ENCODE measurements at regions not wholly inside any gene's neighbourhood (a gene's known extent, or its start where the extent isn't known, plus 50 kb on each side); places are given as distances from the start of the nearest gene placed in this dataset.
"Not testable (repeated sequence)": the region's sequence is repeated elsewhere in the genome, so short reads cannot be mapped to it uniquely, and the experiment has no call there.

DNA sequence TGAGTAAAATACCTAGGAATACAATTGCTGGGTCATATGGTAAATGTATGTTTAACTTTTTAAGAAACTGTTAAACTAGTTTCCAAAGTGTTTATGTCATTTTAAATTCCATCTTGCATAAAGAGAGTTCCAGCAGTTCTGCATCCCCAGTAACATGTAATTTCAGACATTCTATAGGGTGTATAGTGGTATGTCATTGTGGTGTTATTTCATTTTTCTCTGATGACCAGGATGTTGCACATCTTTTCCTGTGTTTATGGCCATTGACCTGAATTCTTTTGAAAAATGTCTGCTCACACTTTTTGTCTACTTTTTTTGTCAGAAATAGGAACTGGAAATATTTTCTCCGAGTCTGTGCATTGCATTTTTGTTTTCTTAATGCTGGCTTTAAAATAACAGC, 128.9 kb downstream of the TMEM200A start:
- DNase-seq, result no peak

GRCh38 chr6:130500693-130501092, 134.9 kb downstream of the TMEM200A start:
- DNase-seq, result no peak

- DNase-seq, result no peak
Measured at GRCh38 chr6:130503146-130503545, 137.3 kb downstream of the TMEM200A start.

GRCh38 chr6:130505808-130506598, 140.2 kb downstream of the TMEM200A start:
- no peak for DNase-seq

DNA sequence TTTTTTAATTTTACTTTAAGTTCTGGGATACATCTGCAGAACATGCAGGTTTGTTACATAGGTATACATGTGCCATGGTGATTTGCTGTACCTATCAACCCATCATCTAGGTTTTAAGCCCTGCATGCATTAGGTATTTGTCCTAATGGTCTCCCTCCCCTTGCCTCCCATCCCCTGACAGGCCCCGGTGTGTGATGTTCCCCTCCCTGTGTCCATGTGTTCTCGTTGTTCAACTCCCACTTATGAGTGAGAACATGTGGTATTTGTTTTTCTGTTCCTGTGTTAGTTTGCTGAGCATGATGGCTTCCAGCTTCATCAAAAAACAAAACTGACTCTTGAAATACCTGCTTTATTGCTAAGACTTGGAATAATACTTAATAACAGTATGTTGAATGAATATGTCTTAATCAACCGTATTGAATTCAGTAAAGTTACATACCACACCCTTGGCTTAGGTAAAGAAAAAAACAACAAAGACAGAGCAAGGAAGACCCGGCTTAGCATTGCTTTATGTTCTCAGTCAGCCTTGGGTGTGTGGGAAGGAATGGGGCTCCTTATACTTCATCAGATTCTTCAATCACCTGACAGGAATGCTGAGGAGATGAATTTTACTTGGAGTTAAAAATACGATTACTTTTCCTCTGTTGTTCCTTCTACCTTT, 141.3 kb downstream of the TMEM200A start:
- not testable (repeated sequence) for DNase-seq

DNA sequence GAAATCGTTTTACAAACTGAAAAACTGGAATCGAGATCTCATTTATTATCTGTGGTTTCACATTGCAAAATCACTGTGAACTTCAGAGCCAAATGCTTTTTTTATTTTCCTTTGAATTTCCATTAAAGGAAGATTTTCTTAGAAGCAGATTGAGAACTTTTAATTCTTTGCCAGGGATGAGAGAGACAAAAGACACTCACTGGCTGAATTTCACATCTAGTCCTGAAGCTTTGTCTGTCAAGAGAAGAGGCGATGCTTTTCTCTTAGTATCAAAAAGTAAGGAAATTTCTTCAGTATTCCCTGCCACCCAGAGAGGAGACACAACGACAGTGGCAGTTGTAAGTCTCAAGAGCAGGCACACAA, 141.8 kb downstream of the TMEM200A start:
- no peak for DNase-seq

DNA sequence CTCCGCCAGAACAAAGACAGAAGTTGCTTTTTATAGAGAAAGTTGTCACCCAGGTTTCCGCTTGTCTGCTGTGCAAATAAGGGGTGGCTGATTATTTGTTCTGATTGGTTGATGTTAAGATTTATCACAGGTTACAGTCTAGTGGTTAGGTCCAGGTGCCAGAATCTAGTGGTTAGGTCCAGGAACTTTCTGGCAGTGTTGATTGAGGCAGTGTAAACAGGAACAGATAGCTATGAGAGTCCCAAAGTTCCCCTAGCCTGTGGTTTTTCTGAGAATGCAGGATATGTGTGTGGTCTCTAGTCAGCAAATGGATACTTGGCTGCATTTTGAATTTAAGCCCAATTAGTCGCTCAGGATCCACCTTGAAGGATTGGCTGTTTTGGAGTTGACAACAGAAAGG, 148.0 kb downstream of the TMEM200A start:
- no peak for DNase-seq

DNA sequence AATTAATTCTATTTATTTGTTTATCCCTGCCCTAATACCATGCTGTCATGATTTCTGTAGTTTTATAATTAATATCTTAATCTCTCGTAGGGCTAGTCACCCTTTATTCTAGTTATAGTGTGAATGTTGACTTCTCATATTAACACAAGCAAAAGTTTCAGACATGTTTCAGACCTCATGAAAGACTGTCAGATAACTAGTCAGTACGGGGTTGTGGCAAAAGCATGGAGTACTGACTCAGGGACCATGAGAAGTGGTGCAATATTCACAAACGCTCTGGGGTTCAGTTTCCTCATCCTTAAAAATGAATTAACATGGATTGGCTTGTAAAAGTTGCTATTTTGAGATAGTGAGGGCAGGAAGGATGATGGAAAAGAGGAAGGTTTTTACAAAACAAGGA, 148.9 kb downstream of the TMEM200A start:
- no peak for DNase-seq

GRCh38 chr6:130515306-130515705, 149.5 kb downstream of the TMEM200A start:
- DNase-seq, result no peak

DNA sequence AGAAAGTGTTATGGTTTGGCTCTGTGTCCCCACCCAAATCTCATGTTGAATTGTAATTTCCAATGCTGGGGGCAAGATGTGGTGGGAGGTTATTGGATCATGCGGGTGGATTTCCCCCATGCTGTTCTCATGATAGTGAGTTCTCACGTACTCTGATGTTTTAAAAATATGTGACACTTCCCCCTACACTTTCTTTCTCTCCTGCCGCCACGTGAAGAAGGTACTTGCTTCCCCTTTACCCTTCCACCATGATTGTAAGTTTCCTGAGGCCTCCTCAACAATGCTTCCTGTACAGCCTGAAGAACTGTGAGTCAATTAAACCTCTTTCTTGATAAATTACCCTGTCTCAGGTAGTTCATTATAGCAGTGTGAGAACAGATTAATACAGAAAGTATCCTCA, 150.8 kb downstream of the TMEM200A start:
- no peak for DNase-seq

DNA sequence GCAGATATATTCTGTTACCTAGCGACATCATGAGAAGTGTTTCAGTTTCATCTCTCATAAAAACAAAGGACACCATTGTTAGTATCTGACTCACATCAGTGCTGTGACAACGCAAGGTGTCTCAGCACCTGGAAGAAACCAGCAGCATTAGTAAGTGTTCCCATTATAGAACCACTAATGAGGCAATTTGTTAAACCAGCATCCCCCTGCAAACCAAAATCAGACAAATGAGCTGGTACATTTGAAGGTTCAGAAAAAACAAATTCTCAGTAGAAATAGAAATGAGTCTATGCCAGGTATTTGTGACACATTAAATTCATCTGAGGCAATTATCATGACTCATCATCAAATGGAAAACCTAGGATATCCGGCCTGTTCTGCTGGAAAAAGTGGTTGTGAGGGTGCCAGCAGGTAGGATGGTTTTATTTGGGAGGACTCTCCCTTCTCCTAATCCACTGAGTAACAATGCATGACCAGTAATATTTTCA, 151.7 kb downstream of the TMEM200A start:
- DNase-seq, result no peak

- no peak for DNase-seq
Measured at GRCh38 chr6:130518588-130518987, 152.8 kb downstream of the TMEM200A start.

DNA sequence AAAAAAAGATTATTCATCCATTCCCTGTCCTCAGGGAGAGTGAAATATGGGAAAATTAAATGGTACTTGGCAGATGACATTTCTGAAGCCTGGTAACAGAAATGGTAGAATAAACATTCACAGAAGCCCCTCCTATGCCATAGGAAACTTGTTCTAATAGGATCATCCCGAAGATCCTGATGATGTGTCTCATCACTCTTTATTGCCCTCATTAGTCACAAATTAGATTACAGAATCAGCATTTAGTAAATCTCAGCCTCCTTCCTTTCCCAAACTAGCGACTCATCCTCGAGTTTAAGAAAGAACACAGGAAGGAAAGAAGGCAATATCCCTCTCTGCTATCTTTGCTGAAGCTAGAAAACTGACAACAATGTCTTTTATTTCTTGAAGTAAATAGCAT, 154.4 kb downstream of the TMEM200A start:
- DNase-seq, result no peak

DNA sequence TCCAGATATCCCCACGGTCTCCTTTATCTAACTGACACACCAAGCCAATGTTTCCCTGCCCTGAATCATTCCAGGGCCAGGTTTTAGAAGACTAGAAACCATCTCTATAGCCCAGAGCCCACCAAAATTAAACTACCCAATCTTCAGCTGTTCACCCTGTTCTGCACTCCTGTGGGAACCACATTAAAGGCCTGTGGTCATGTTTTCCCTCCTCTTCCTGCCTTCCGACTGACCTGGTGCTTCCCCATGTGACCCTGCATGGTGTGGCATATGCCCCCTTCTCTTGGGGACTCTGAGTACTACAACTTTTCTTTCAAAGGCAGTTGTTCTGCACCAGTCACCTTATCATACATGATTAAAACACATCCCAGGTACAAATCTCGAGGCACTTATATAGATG, 155.0 kb downstream of the TMEM200A start:
- no peak for DNase-seq

GRCh38 chr6:130524552-130524951, 158.7 kb downstream of the TMEM200A start:
- no peak for DNase-seq

DNA sequence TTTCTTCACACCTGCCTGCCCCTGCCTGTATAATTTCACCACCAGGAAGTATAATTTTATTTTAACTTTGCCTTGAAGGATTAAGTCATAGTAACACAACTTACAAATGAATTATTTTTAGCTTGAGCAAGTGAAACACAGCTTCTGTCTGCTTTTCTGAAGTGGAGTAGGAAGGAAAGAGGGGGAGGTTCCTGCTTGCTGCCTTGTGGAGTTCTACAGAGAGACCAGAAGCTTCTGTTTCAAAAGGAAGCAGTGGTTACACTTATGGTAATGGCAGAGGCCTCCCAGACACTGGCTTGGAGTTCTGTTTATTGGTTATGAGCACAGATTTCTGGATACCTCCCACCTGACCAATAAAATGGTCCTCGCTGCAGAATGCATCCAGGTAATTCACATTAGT, 159.6 kb downstream of the TMEM200A start:
- DNase-seq, result no peak

- no peak for DNase-seq
Measured at GRCh38 chr6:130526466-130526865, 160.6 kb downstream of the TMEM200A start.

GRCh38 chr6:130527173-130527572, 161.4 kb downstream of the TMEM200A start:
- DNase-seq, result no peak

DNA sequence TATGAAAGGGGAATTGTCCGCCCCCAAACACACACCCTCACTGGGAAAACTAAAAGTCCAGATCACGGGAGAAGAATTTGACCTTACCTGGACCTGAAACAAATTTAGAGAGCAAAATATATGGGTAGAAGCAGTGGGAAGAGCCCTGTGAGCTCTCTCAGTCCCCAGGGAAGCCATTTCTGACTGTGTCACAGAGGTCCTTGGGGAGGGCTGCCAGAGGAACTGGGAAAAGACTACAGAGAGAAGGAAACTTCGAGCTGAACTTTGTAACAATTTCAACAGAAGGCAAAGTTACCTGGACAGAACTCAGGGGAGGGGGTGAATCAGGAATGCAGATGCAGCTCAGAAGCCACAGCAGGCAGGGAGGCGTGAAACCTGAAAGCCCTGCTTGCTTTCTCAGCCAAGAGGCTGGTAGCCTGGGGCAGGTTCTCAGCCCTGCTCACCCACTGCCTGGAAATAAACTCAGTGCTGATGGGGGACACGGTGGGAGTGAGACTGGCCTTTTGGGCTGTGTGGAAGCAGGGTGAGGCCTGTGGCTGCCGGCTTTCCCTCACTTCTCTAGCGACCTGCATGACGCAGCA, 163.8 kb downstream of the TMEM200A start:
- DNase-seq, result no peak

- no peak for DNase-seq
Measured at GRCh38 chr6:130534627-130535026, 168.8 kb downstream of the TMEM200A start.

DNA sequence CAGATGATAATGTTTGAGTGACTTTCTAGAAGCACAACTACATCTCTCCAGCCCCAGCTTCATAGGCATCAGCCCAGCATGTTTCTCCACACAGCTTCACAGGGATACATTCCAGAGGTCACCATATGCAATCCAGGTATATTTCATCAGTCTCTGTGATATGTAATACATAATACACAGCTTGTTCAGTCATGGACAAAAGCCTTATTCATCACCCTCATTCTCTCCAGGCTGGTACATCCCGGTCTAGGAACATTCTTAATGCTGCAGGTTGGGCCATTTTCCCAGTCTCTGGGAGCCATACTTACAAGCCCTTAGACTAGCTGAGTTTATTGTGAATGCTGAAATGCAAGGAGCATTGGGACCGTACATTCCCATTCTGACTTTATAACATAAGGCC, 169.4 kb downstream of the TMEM200A start:
- DNase-seq, result no peak

DNA sequence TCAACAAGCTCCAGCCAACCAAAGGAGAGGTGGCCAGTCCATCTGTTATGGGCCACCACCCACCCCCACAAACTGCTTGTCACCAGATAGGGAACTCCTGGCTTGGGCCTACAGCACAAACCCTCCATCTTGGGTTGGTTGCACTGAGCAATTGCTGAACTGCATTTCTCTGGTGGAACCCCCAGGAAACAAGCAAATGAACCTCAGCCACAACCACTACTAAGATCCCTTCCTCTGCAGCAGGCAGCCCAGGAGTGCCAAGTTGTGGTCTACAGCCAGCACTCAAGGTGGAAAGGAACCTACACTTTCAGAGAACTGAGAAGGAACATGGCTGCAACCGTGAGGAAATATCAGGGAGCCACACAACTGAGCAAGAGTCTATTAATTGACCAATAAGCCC, 171.6 kb downstream of the TMEM200A start:
- DNase-seq, result no peak

- DNase-seq, result no peak
Measured at GRCh38 chr6:130547723-130548122, 181.9 kb downstream of the TMEM200A start.

- no peak for DNase-seq
Measured at GRCh38 chr6:130557481-130558112, 191.8 kb downstream of the TMEM200A start.
